CD14-positive monocyte (primary cell): ENCODE measurements at regions not wholly inside any gene's neighbourhood (a gene's known extent, or its start where the extent isn't known, plus 50 kb on each side); places are given as distances from the start of the nearest gene placed in this dataset.

Source experiments
- DNase-seq, 3 donors: peaks; one replicate each; pipeline ENCODE4 v3.0.0-alpha.2; 2011 to 2022
- H2AFZ ChIP-seq: 2 replicates; pipeline ENCODE4 v1.6.0; 2012; ENCODE audit warnings: mild to moderate bottlenecking, low read depth, low read length, inconsistent platforms; ENCODE audit not compliant: insufficient read depth, poor library complexity, severe bottlenecking
- H3K27ac ChIP-seq, 2 donors: 1 replicate in 1 of 2; 2 replicates in 1 of 2; pipeline ENCODE4 v1.5.1; 2012 to 2013; ENCODE audit warnings: low read length in 2 of 2, control low read depth in 1 of 2, inconsistent platforms in 1 of 2, low read depth in 1 of 2, mild to moderate bottlenecking in 1 of 2
- H3K27me3 ChIP-seq, 2 donors: one replicate each; pipeline versions ENCODE4 v1.6.0 to v1.6.1; 2011 to 2013; ENCODE audit warnings: low read length in 2 of 2; ENCODE audit not compliant: control insufficient read depth in 2 of 2, insufficient read depth in 2 of 2
- H3K36me3 ChIP-seq, 2 donors: replicated peaks in 1 of 2; 1 replicate in 1 of 2; 2 replicates in 1 of 2; pipeline versions ENCODE4 v1.5.1 to v1.6.1; 2012 to 2013; ENCODE audit warnings: low read length in 2 of 2, control low read depth in 1 of 2, inconsistent platforms in 1 of 2, mild to moderate bottlenecking in 1 of 2; ENCODE audit not compliant: insufficient read depth in 2 of 2, control insufficient read depth in 1 of 2
- H3K4me1 ChIP-seq, 2 donors: 1 replicate in 1 of 2; 2 replicates in 1 of 2; pipeline versions ENCODE4 v1.5.1 to v1.6.1; 2012 to 2013; ENCODE audit warnings: low read length in 2 of 2, control low read depth in 1 of 2, inconsistent platforms in 1 of 2, mild to moderate bottlenecking in 1 of 2, moderate library complexity in 1 of 2; ENCODE audit not compliant: insufficient read depth in 2 of 2, control insufficient read depth in 1 of 2
- H3K4me2 ChIP-seq: replicated peaks from 2 replicates; pipeline ENCODE3; 2012; ENCODE audit warnings: low read length, moderate library complexity, mild to moderate bottlenecking; ENCODE audit not compliant: poor library complexity, severe bottlenecking; ENCODE audit errors: extremely low read depth
- H3K4me3 ChIP-seq, 3 experiments: fragments of 200-600 bp in 1 of 3; sonication (generic) in 1 of 3; replicated peaks in 1 of 3; 1 replicate in 2 of 3; 2 replicates in 1 of 3; pipeline ENCODE4 v1.5.1; 2011 to 2013; ENCODE audit warnings: low read length in 3 of 3, mild to moderate bottlenecking in 3 of 3, control low read depth in 2 of 3, low read depth in 2 of 3, inconsistent platforms in 1 of 3, moderate library complexity in 1 of 3
- H3K79me2 ChIP-seq: 2 replicates; pipeline ENCODE4 v1.6.0; 2012; ENCODE audit warnings: mild to moderate bottlenecking, control low read depth, inconsistent platforms, low read length, moderate library complexity; ENCODE audit not compliant: insufficient read depth
- H3K9ac ChIP-seq: 2 replicates; pipeline ENCODE4 v1.6.0; 2017; ENCODE audit warnings: low read length, mild to moderate bottlenecking; ENCODE audit not compliant: insufficient read depth, poor library complexity, severe bottlenecking
- H3K9me3 ChIP-seq, 2 donors: replicated peaks in 1 of 2; 1 replicate in 1 of 2; 2 replicates in 1 of 2; pipeline versions ENCODE4 v1.5.1 to v1.6.1; 2012 to 2013; ENCODE audit warnings: low read length in 2 of 2, control low read depth in 1 of 2; ENCODE audit not compliant: control insufficient read depth in 1 of 2, insufficient read depth in 1 of 2
- H4K20me1 ChIP-seq: 2 replicates; pipeline ENCODE4 v1.6.0; 2012; ENCODE audit warnings: mild to moderate bottlenecking, low read length, control low read depth, moderate library complexity; ENCODE audit not compliant: insufficient read depth
- H3K27ac Mint-ChIP-seq, 7 donors: one replicate each; pipeline ENCODE4 v1.8.0; 2020; ENCODE audit warnings: mild to moderate bottlenecking in 7 of 7, mixed read lengths in 7 of 7, moderate library complexity in 6 of 7, inconsistent platforms in 2 of 7
- H3K27me3 Mint-ChIP-seq, 3 donors: one replicate each; pipeline ENCODE4 v1.8.0; 2021 to 2022; ENCODE audit warnings: low read depth in 3 of 3, mild to moderate bottlenecking in 3 of 3, mixed read lengths in 3 of 3, moderate library complexity in 3 of 3, inconsistent platforms in 1 of 3
- H3K36me3 Mint-ChIP-seq, 2 donors: one replicate each; pipeline ENCODE4 v1.8.0; 2020; ENCODE audit warnings: mixed read lengths in 2 of 2, inconsistent platforms in 1 of 2, mild to moderate bottlenecking in 1 of 2
- H3K4me1 Mint-ChIP-seq: one replicate; pipeline ENCODE4 v1.8.0; 2020; ENCODE audit warnings: mild to moderate bottlenecking, mixed read lengths
- H3K4me3 Mint-ChIP-seq, 2 donors: one replicate each; pipeline ENCODE4 v1.8.0; 2020; ENCODE audit warnings: mild to moderate bottlenecking in 2 of 2, mixed read lengths in 2 of 2, moderate library complexity in 1 of 2
- H3K9me3 Mint-ChIP-seq, 7 donors: one replicate each; pipeline ENCODE4 v1.8.0; 2020 to 2022; ENCODE audit warnings: mixed read lengths in 7 of 7, mild to moderate bottlenecking in 6 of 7, moderate library complexity in 6 of 7, inconsistent platforms in 2 of 7
- CTCF ChIP-seq: fragments of 200-600 bp; IDR thresholded peaks from one replicate; pipeline ENCODE4 v1.8.0; 2022; ENCODE audit warnings: antibody characterized with exemption, mild to moderate bottlenecking
- WGBS: methylation state at CpG from one replicate; pipeline ENCODE4 v1.1.5; 2013; ENCODE audit warnings: missing lambda C conversion rate; ENCODE audit not compliant: insufficient coverage; 5-methylcytosine and 5-hydroxymethylcytosine counted together
- intact Hi-C, 2 donors: fragments of 100-400 bp; cut with micrococcal nuclease; formaldehyde crosslinking; loops; one replicate each; pipeline versions ENCODE4 v1.15.0 to v1.15.1; 2023

- Mint-ChIP-seq H3K4me3 (no peak overlapping the region), H3K36me3 (no peaks in the 10 kb centered on the region), H3K27ac (no peak overlapping the region), H3K9me3 (no peaks in the 10 kb centered on the region), H3K4me1 (no peaks in the 10 kb centered on the region), H3K27me3 (no peaks in the 10 kb centered on the region)
- no peak overlapping the region for H2AFZ ChIP-seq
- H3K4me3 ChIP-seq = no peak overlapping the region
- H3K4me1 ChIP-seq = no peaks in the 10 kb centered on the region
- no peaks in the 10 kb centered on the region for H3K36me3 ChIP-seq
- no peak for TF ChIP-seq CTCF
- no peaks in the 10 kb centered on the region for H4K20me1 ChIP-seq
- H3K9me3 ChIP-seq = no peaks in the 10 kb centered on the region
- no peaks in the 10 kb centered on the region for H3K79me2 ChIP-seq
- WGBS = 77% methylated on average over 3 of the region's 4 CpGs
- no peak for DNase-seq
- no peak overlapping the region for H3K4me2 ChIP-seq
- no peaks in the 10 kb centered on the region for H3K27me3 ChIP-seq
- intact Hi-C loops = no loop called here
- no peak overlapping the region for H3K9ac ChIP-seq
- H3K27ac ChIP-seq = no peak overlapping the region
These were observed 113.1 kb upstream of the ARHGAP42 start for GRCh38 chr11:100573911-100574513.

- intact Hi-C loops = loop anchor here in 1 of 2 donors (5.0 kb wide), 1 partner anchor 357 kb away; no protein-coding TSS in a partner anchor
- H3K9ac ChIP-seq = no peak overlapping the region
- H4K20me1 ChIP-seq = no peaks in the 10 kb centered on the region
- H3K27me3 ChIP-seq = no peaks in the 10 kb centered on the region
- no peaks in the 10 kb centered on the region for H3K27me3 Mint-ChIP-seq
- DNase-seq = no peak
- H3K4me2 ChIP-seq = no peak overlapping the region
- H3K4me1 ChIP-seq = no peaks in the 10 kb centered on the region
- TF ChIP-seq CTCF = no peak
- H3K4me3 ChIP-seq = no peak overlapping the region
- H3K9me3 Mint-ChIP-seq = no peaks in the 10 kb centered on the region
- H3K36me3 ChIP-seq = no peaks in the 10 kb centered on the region
- H3K9me3 ChIP-seq = no peaks in the 10 kb centered on the region
- no CpG with 5 or more reads among the region's 1 CpG for WGBS
- no peak overlapping the region for H3K27ac Mint-ChIP-seq
- no peak overlapping the region for H2AFZ ChIP-seq
- H3K36me3 Mint-ChIP-seq = no peaks in the 10 kb centered on the region
- no peaks in the 10 kb centered on the region for H3K4me1 Mint-ChIP-seq
- H3K4me3 Mint-ChIP-seq = no peak overlapping the region
- H3K27ac ChIP-seq = no peak overlapping the region
- H3K79me2 ChIP-seq = no peaks in the 10 kb centered on the region
These were observed 112.0 kb upstream of the ARHGAP42 start for GRCh38 chr11:100574894-100575769.
